ENCODE measurements at regions not wholly inside any gene's neighbourhood (a gene's known extent, or its start where the extent isn't known, plus 50 kb on each side); places are given as distances from the start of the nearest gene placed in this dataset.

DNA sequence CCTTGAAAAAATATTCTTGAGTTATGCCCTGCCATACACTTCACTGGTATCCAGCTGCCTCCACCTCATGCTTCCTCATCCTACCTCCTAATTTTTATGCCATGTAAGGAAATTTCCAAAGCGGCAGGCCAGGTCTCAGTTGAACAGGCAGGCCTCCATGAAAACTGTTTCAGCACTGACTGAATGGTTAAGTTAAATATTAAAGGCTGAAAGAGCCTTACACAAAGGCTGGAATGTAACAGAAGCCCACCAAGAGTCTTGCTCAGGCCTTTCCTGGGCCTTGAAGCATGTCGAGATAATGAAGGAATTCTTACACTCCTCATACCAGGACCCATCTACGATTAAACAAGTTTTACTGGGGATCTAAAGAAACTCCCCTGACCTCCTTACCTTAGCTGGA, 359.6 kb upstream of the NOCT start:
- Histone ChIP-seq H3K4me1 (ENCODE audit: insufficient read depth, insufficient read length) (no peaks in the 10 kb centered on the region), H3K9ac (ENCODE audit: insufficient read length, low read depth) (no peak overlapping the region), H3K36me3 (ENCODE audit: insufficient read depth, insufficient read length, low read length) (no peaks in the 10 kb centered on the region), H3K9me3 (ENCODE audit: insufficient read depth, low read length) (peaks cover 37% of the 10 kb centered on the region; the same call in 1 of the 2 replicates), H3K4me3 (ENCODE audit: insufficient read length, low read depth) (no peak overlapping the region), H3K27me3 (ENCODE audit: insufficient read depth, insufficient read length) (no peaks in the 10 kb centered on the region)
- DNase-seq (ENCODE audit: low read depth, low spot score), result no peak
- TF ChIP-seq ZNF274 (IDR thresholded peaks at IDR 0.05; ENCODE audit: low read depth, low read length), result no peak
- TF ChIP-seq YY1 (IDR thresholded peaks at IDR 0.05; ENCODE audit: insufficient read depth, insufficient read length), result no peak
- no peak for TF ChIP-seq SUZ12 (IDR thresholded peaks at IDR 0.05; ENCODE audit: extremely low read depth, insufficient read depth, insufficient read length)

DNA sequence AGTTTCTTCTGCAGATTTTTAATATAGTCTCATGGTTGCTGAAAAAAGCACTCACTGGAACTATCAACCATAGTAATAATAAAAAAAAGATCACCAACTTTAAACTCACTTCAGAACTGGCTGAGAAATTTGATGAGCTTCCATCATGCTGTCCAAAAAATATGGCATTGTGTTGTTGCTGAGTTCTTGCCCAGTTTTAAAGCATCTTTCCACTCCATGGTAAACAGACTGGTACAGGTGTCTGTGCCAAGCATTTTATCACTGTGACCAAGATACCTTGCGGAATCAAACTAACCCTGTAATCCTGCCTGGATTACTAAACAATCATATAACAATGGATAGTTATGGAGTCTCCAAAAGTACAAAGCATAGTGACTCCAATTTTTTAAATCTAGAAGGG, 360.3 kb upstream of the NOCT start:
- DNase-seq (ENCODE audit: low read depth, low spot score), result no peak
- Histone ChIP-seq H3K27me3 (ENCODE audit: insufficient read depth, insufficient read length) (no peaks in the 10 kb centered on the region), H3K9ac (ENCODE audit: insufficient read length, low read depth) (no peak overlapping the region), H3K9me3 (ENCODE audit: insufficient read depth, low read length) (peaks cover 39% of the 10 kb centered on the region; the same call in 1 of the 2 replicates), H3K4me3 (ENCODE audit: insufficient read length, low read depth) (no peak overlapping the region), H3K36me3 (ENCODE audit: insufficient read depth, insufficient read length, low read length) (no peaks in the 10 kb centered on the region), H3K4me1 (ENCODE audit: insufficient read depth, insufficient read length) (no peaks in the 10 kb centered on the region)
- no peak for TF ChIP-seq YY1 (IDR thresholded peaks at IDR 0.05; ENCODE audit: insufficient read depth, insufficient read length)
- no peak for TF ChIP-seq ZNF274 (IDR thresholded peaks at IDR 0.05; ENCODE audit: low read depth, low read length)
- no peak for TF ChIP-seq SUZ12 (IDR thresholded peaks at IDR 0.05; ENCODE audit: extremely low read depth, insufficient read depth, insufficient read length)

- no peak for TF ChIP-seq YY1 (IDR thresholded peaks at IDR 0.05; ENCODE audit: insufficient read depth, insufficient read length)
- no peak for TF ChIP-seq ZNF274 (IDR thresholded peaks at IDR 0.05; ENCODE audit: low read depth, low read length)
- TF ChIP-seq SUZ12 (IDR thresholded peaks at IDR 0.05; ENCODE audit: extremely low read depth, insufficient read depth, insufficient read length), result no peak
- H3K4me3 ChIP-seq (ENCODE audit: insufficient read length, low read depth), result no peak overlapping the region
- no peaks in the 10 kb centered on the region for H3K27me3 ChIP-seq (ENCODE audit: insufficient read depth, insufficient read length)
- peaks cover 42% of the 10 kb centered on the region; the same call in 1 of the 2 replicates for H3K9me3 ChIP-seq (ENCODE audit: insufficient read depth, low read length)
- H3K36me3 ChIP-seq (ENCODE audit: insufficient read depth, insufficient read length, low read length), result no peaks in the 10 kb centered on the region
- DNase-seq (ENCODE audit: low read depth, low spot score), result no peak
- H3K9ac ChIP-seq (ENCODE audit: insufficient read length, low read depth), result no peak overlapping the region
- peaks cover 4% of the 10 kb centered on the region for H3K4me1 ChIP-seq (ENCODE audit: insufficient read depth, insufficient read length)
Measured at GRCh38 chr4:138650929-138651448, 364.6 kb upstream of the NOCT start.

GRCh38 chr4:138650495-138650894, 365.1 kb upstream of the NOCT start:
- H3K27me3 ChIP-seq (ENCODE audit: insufficient read depth, insufficient read length), result no peaks in the 10 kb centered on the region
- no peak overlapping the region for H3K9ac ChIP-seq (ENCODE audit: insufficient read length, low read depth)
- H3K9me3 ChIP-seq (ENCODE audit: insufficient read depth, low read length), result peaks cover 38% of the 10 kb centered on the region; the same call in 1 of the 2 replicates
- no peak overlapping the region for H3K4me3 ChIP-seq (ENCODE audit: insufficient read length, low read depth)
- no peaks in the 10 kb centered on the region for H3K36me3 ChIP-seq (ENCODE audit: insufficient read depth, insufficient read length, low read length)
- no peak for DNase-seq (ENCODE audit: low read depth, low spot score)
- H3K4me1 ChIP-seq (ENCODE audit: insufficient read depth, insufficient read length), result peaks cover 4% of the 10 kb centered on the region
- no peak for TF ChIP-seq YY1 (IDR thresholded peaks at IDR 0.05; ENCODE audit: insufficient read depth, insufficient read length)
- TF ChIP-seq ZNF274 (IDR thresholded peaks at IDR 0.05; ENCODE audit: low read depth, low read length), result no peak
- no peak for TF ChIP-seq SUZ12 (IDR thresholded peaks at IDR 0.05; ENCODE audit: extremely low read depth, insufficient read depth, insufficient read length)

DNA sequence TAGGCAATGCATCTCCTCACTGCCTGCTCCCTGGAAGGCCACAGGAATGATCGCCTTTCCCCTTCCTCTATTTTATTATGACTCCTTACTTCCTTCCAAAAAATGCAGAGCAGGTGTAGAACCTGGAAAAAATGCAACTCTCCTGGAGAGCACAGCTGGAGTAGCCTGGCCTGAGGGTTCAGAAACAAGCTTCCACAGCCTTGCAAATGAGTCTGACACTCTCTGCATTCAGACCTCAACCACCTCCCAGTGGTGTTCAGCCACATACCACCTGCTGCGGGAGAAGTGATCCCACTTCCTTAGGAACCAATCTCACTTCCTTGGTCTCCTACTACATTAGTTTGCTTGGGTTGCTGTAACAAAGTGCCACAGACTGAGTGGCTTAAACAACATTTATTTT, 368.1 kb upstream of the NOCT start:
- peaks cover 27% of the 10 kb centered on the region; the same call in 1 of the 2 replicates for H3K9me3 ChIP-seq (ENCODE audit: insufficient read depth, low read length)
- TF ChIP-seq YY1 (IDR thresholded peaks at IDR 0.05; ENCODE audit: insufficient read depth, insufficient read length) (no peak), SUZ12 (IDR thresholded peaks at IDR 0.05; ENCODE audit: extremely low read depth, insufficient read depth, insufficient read length) (no peak), ZNF274 (IDR thresholded peaks at IDR 0.05; ENCODE audit: low read depth, low read length) (no peak)
- peak; percentile 13 for DNase-seq (ENCODE audit: low read depth, low spot score)
- H3K9ac ChIP-seq (ENCODE audit: insufficient read length, low read depth), result no peak overlapping the region
- no peaks in the 10 kb centered on the region for H3K27me3 ChIP-seq (ENCODE audit: insufficient read depth, insufficient read length)
- no peak overlapping the region for H3K4me3 ChIP-seq (ENCODE audit: insufficient read length, low read depth)
- H3K4me1 ChIP-seq (ENCODE audit: insufficient read depth, insufficient read length), result peaks cover 4% of the 10 kb centered on the region
- H3K36me3 ChIP-seq (ENCODE audit: insufficient read depth, insufficient read length, low read length), result no peaks in the 10 kb centered on the region

- no peak overlapping the region for H3K4me3 ChIP-seq (ENCODE audit: insufficient read length, low read depth)
- H3K9ac ChIP-seq (ENCODE audit: insufficient read length, low read depth), result no peak overlapping the region
- TF ChIP-seq SUZ12 (IDR thresholded peaks at IDR 0.05; ENCODE audit: extremely low read depth, insufficient read depth, insufficient read length) (no peak), ZNF274 (IDR thresholded peaks at IDR 0.05; ENCODE audit: low read depth, low read length) (no peak), YY1 (IDR thresholded peaks at IDR 0.05; ENCODE audit: insufficient read depth, insufficient read length) (no peak)
- peaks cover 4% of the 10 kb centered on the region for H3K4me1 ChIP-seq (ENCODE audit: insufficient read depth, insufficient read length)
- H3K27me3 ChIP-seq (ENCODE audit: insufficient read depth, insufficient read length), result no peaks in the 10 kb centered on the region
- no peaks in the 10 kb centered on the region for H3K36me3 ChIP-seq (ENCODE audit: insufficient read depth, insufficient read length, low read length)
- no peak for DNase-seq (ENCODE audit: low read depth, low spot score)
- peaks cover 17% of the 10 kb centered on the region; the same call in 1 of the 2 replicates for H3K9me3 ChIP-seq (ENCODE audit: insufficient read depth, low read length)
Measured at GRCh38 chr4:138646383-138646782, 369.2 kb upstream of the NOCT start.

GRCh38 chr4:138645289-138645688, 370.3 kb upstream of the NOCT start:
- Histone ChIP-seq H3K9me3 (ENCODE audit: insufficient read depth, low read length) (peaks cover 14% of the 10 kb centered on the region; the same call in 1 of the 2 replicates), H3K4me1 (ENCODE audit: insufficient read depth, insufficient read length) (peaks cover 4% of the 10 kb centered on the region), H3K36me3 (ENCODE audit: insufficient read depth, insufficient read length, low read length) (no peaks in the 10 kb centered on the region), H3K4me3 (ENCODE audit: insufficient read length, low read depth) (no peak overlapping the region), H3K27me3 (ENCODE audit: insufficient read depth, insufficient read length) (no peaks in the 10 kb centered on the region), H3K9ac (ENCODE audit: insufficient read length, low read depth) (no peak overlapping the region)
- no peak for TF ChIP-seq SUZ12 (IDR thresholded peaks at IDR 0.05; ENCODE audit: extremely low read depth, insufficient read depth, insufficient read length)
- no peak for TF ChIP-seq ZNF274 (IDR thresholded peaks at IDR 0.05; ENCODE audit: low read depth, low read length)
- TF ChIP-seq YY1 (IDR thresholded peaks at IDR 0.05; ENCODE audit: insufficient read depth, insufficient read length), result no peak
- DNase-seq (ENCODE audit: low read depth, low spot score), result no peak
